SK-N-SH treated with all-trans-retinoic acid at 6 μM for 48 hours (cell line): ENCODE measurements at regions not wholly inside any gene's neighbourhood (a gene's known extent, or its start where the extent isn't known, plus 50 kb on each side); places are given as distances from the start of the nearest gene placed in this dataset.
A peak's percentile ranks its signal among the peaks of the same experiment; 100 is the strongest.

Experiments used
- ATAC-seq: fragments of 200-7000 bp; cut with Tn5 transposase; 3 replicates; pipeline ENCODE4 v1.9.1; 2020; ENCODE audit warnings: mild to moderate bottlenecking, moderate library complexity
- ARNTL ChIP-seq: fragments of 450-650 bp; formaldehyde crosslinking; IDR thresholded peaks from 2 replicates; pipeline ENCODE4 v1.5.0; 2020; ENCODE audit warnings: low read depth, mild to moderate bottlenecking, moderate library complexity, borderline replicate concordance
- BACH2 ChIP-seq: fragments of 250-450 bp; sonication (Bioruptor Pico); IDR thresholded peaks from 2 replicates; pipeline ENCODE4 v1.9.0; 2021; ENCODE audit warnings: mild to moderate bottlenecking, borderline replicate concordance
- CSDC2 ChIP-seq: fragments of 250-450 bp; sonication (Bioruptor Pico); IDR thresholded peaks from 2 replicates; pipeline ENCODE4 v1.5.0; 2020; ENCODE audit warnings: mild to moderate bottlenecking, moderate library complexity
- ESRRG ChIP-seq: fragments of 250-450 bp; sonication (Bioruptor Pico); IDR thresholded peaks from 2 replicates; pipeline ENCODE4 v1.6.1; 2021; ENCODE audit warnings: mild to moderate bottlenecking
- ISL1 ChIP-seq: fragments of 250-450 bp; sonication (Bioruptor Pico); IDR thresholded peaks from 2 replicates; pipeline ENCODE4 v2.1.2; 2022; ENCODE audit warnings: mild to moderate bottlenecking, moderate library complexity
- OSR1 ChIP-seq: fragments of 250-450 bp; sonication (Bioruptor Pico); IDR thresholded peaks from 2 replicates; pipeline ENCODE4 v1.8.0; 2022; ENCODE audit warnings: moderate library complexity, mild to moderate bottlenecking, inconsistent platforms
- PPARA ChIP-seq: fragments of 250-450 bp; sonication (Bioruptor Pico); IDR thresholded peaks from 2 replicates; pipeline ENCODE4 v1.5.0; 2020; ENCODE audit warnings: mild to moderate bottlenecking, borderline replicate concordance
- RARB ChIP-seq: fragments of 250-450 bp; sonication (Bioruptor Pico); IDR thresholded peaks from 2 replicates; pipeline ENCODE4 v1.8.0; 2021; ENCODE audit warnings: mild to moderate bottlenecking, moderate library complexity
- SNAI2 ChIP-seq: fragments of 250-450 bp; sonication (Bioruptor Pico); IDR thresholded peaks from 2 replicates; pipeline ENCODE4 v1.5.0; 2020; ENCODE audit warnings: mild to moderate bottlenecking, moderate library complexity
- TOX ChIP-seq: fragments of 250-450 bp; sonication (Bioruptor Pico); IDR thresholded peaks from 2 replicates; pipeline ENCODE4 v1.8.0; 2021; ENCODE audit warnings: mild to moderate bottlenecking, moderate library complexity, borderline replicate concordance
- ZC3H10 ChIP-seq: fragments of 250-450 bp; sonication (Bioruptor Pico); IDR thresholded peaks from 2 replicates; pipeline ENCODE4 v1.5.1; 2021; ENCODE audit warnings: mild to moderate bottlenecking, moderate library complexity
- ZFP30 ChIP-seq: fragments of 450-650 bp; formaldehyde crosslinking; IDR thresholded peaks from 2 replicates; pipeline ENCODE4 v1.5.0; 2022; ENCODE audit warnings: mild to moderate bottlenecking, moderate library complexity
- ZNF565 ChIP-seq: fragments of 450-650 bp; formaldehyde crosslinking; conservative IDR thresholded peaks from 2 replicates; pipeline ENCODE4 v1.5.0; 2020; ENCODE audit warnings: low read depth, mild to moderate bottlenecking, moderate library complexity
- ZNF70 ChIP-seq: fragments of 450-650 bp; formaldehyde crosslinking; IDR thresholded peaks from 2 replicates; pipeline ENCODE4 v1.5.0; 2020; ENCODE audit warnings: mild to moderate bottlenecking, moderate library complexity
- ZNF8 ChIP-seq: fragments of 450-650 bp; formaldehyde crosslinking; IDR thresholded peaks from 2 replicates; pipeline ENCODE4 v1.5.0; 2020; ENCODE audit warnings: mild to moderate bottlenecking, moderate library complexity
- TF ChIP-seq, protein P1 (sequence below): fragments of 250-450 bp; sonication (Bioruptor Pico); IDR thresholded peaks from 2 replicates; pipeline ENCODE4 v1.5.1; 2021; ENCODE audit warnings: mild to moderate bottlenecking, moderate library complexity
- TF ChIP-seq, protein P2 (sequence below): fragments of 250-450 bp; sonication (Bioruptor Pico); IDR thresholded peaks from 2 replicates; pipeline ENCODE4 v1.5.1; 2020; ENCODE audit warnings: low read depth, mild to moderate bottlenecking, moderate library complexity
- TF ChIP-seq, protein P3 (sequence below): fragments of 250-450 bp; sonication (Bioruptor Pico); IDR thresholded peaks from 2 replicates; pipeline ENCODE4 v1.5.0; 2020; ENCODE audit warnings: mild to moderate bottlenecking, moderate library complexity
- TF ChIP-seq, protein P4 (sequence below): fragments of 250-450 bp; sonication (Bioruptor Pico); IDR thresholded peaks from 2 replicates; pipeline ENCODE4 v1.8.0; 2020; ENCODE audit warnings: mild to moderate bottlenecking, moderate library complexity, borderline replicate concordance
- TF ChIP-seq, protein P5 (sequence below): fragments of 250-450 bp; sonication (Bioruptor Pico); IDR thresholded peaks from 2 replicates; pipeline ENCODE4 v1.8.0; 2021; ENCODE audit warnings: low read depth, mild to moderate bottlenecking, moderate library complexity, borderline replicate concordance

DNA sequence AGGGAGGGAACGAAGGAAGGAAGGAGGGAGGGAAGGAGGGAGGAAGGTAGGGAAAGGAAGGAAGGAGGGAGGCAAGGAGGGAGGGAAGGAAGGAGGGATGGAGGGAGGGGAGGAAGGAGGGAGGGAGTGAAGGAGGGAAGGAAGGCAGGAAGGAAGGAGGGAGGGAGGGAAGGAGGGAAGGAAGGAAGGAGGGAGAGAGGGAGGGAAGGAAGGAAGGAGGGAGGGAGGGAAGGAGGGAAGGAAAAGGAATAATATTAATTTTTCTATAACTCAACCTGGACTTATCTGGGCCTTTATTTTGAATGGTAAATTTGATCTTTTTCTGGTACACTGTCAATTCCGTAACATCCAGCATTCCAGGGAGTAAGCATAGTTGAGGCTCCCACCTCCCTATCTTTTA, 244.2 kb downstream of the SPRY1 start:
- TF ChIP-seq ESRRG (CRISPR knock-in tag) (no peak), ZNF565 (CRISPR knock-in tag) (no peak), ZC3H10 (CRISPR knock-in tag) (no peak)
- TF ChIP-seq, all 23 proteins: peak for 0
- no peak for ATAC-seq

DNA sequence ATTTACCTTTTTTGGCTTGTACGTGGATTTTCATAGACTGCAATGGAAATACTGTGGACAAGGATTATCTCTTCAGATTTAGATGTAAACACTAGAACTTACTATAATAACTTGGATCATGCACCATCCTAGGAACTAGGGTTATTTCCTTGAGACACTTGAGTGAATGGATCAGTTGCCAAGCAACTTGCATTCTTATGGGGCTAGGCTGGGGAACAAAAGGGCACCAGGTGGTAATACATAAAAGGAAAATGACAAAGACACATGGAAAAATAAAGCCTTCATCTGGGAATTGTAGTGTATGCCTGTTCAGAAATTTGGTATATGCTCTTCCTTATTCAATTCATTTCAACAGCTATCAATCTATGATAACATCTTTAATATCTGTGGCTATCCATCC, 247.1 kb downstream of the SPRY1 start:
- ATAC-seq = no peak
- TF ChIP-seq ZFP30 (CRISPR knock-in tag) (no peak), ZNF70 (no peak)
- TF ChIP-seq, protein P1, sequence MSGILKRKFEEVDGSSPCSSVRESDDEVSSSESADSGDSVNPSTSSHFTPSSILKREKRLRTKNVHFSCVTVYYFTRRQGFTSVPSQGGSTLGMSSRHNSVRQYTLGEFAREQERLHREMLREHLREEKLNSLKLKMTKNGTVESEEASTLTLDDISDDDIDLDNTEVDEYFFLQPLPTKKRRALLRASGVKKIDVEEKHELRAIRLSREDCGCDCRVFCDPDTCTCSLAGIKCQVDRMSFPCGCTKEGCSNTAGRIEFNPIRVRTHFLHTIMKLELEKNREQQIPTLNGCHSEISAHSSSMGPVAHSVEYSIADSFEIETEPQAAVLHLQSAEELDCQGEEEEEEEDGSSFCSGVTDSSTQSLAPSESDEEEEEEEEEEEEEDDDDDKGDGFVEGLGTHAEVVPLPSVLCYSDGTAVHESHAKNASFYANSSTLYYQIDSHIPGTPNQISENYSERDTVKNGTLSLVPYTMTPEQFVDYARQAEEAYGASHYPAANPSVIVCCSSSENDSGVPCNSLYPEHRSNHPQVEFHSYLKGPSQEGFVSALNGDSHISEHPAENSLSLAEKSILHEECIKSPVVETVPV (CRISPR knock-in tag) = no peak
- TF ChIP-seq, protein P2, sequence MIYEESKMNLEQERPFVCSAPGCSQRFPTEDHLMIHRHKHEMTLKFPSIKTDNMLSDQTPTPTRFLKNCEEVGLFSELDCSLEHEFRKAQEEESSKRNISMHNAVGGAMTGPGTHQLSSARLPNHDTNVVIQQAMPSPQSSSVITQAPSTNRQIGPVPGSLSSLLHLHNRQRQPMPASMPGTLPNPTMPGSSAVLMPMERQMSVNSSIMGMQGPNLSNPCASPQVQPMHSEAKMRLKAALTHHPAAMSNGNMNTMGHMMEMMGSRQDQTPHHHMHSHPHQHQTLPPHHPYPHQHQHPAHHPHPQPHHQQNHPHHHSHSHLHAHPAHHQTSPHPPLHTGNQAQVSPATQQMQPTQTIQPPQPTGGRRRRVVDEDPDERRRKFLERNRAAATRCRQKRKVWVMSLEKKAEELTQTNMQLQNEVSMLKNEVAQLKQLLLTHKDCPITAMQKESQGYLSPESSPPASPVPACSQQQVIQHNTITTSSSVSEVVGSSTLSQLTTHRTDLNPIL = no peak

DNA sequence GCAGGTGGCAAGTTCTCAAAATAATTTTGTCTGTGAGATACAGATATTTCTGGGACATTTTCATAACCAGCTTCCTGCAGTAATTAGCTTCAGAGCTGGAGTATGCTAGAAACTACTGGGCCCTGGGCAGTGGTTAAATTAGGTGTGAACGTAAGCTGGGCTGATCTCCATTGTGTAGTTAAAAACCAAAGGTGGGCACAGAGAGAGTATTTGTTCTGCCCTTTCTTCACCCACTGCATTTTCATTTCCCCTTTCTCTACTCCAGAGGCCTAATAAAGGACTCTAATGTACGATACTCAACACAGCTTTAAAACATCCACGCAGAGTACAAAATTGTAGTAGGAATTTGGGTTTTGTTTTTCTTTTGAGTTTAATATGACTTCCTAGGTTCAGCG, 252.7 kb downstream of the SPRY1 start:
- no peak for TF ChIP-seq ESRRG (CRISPR knock-in tag)
- no peak for TF ChIP-seq TOX (CRISPR knock-in tag)
- TF ChIP-seq, protein P3, sequence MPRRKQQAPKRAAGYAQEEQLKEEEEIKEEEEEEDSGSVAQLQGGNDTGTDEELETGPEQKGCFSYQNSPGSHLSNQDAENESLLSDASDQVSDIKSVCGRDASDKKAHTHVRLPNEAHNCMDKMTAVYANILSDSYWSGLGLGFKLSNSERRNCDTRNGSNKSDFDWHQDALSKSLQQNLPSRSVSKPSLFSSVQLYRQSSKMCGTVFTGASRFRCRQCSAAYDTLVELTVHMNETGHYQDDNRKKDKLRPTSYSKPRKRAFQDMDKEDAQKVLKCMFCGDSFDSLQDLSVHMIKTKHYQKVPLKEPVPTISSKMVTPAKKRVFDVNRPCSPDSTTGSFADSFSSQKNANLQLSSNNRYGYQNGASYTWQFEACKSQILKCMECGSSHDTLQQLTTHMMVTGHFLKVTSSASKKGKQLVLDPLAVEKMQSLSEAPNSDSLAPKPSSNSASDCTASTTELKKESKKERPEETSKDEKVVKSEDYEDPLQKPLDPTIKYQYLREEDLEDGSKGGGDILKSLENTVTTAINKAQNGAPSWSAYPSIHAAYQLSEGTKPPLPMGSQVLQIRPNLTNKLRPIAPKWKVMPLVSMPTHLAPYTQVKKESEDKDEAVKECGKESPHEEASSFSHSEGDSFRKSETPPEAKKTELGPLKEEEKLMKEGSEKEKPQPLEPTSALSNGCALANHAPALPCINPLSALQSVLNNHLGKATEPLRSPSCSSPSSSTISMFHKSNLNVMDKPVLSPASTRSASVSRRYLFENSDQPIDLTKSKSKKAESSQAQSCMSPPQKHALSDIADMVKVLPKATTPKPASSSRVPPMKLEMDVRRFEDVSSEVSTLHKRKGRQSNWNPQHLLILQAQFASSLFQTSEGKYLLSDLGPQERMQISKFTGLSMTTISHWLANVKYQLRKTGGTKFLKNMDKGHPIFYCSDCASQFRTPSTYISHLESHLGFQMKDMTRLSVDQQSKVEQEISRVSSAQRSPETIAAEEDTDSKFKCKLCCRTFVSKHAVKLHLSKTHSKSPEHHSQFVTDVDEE (CRISPR knock-in tag) = no peak
- no peak for TF ChIP-seq ZNF8 (CRISPR knock-in tag)
- no peak for TF ChIP-seq ZFP30 (CRISPR knock-in tag)
- TF ChIP-seq ZC3H10 (CRISPR knock-in tag) = no peak
- no peak for TF ChIP-seq BACH2
- TF ChIP-seq ARNTL = no peak
- TF ChIP-seq OSR1 = no peak
- TF ChIP-seq, protein P4, sequence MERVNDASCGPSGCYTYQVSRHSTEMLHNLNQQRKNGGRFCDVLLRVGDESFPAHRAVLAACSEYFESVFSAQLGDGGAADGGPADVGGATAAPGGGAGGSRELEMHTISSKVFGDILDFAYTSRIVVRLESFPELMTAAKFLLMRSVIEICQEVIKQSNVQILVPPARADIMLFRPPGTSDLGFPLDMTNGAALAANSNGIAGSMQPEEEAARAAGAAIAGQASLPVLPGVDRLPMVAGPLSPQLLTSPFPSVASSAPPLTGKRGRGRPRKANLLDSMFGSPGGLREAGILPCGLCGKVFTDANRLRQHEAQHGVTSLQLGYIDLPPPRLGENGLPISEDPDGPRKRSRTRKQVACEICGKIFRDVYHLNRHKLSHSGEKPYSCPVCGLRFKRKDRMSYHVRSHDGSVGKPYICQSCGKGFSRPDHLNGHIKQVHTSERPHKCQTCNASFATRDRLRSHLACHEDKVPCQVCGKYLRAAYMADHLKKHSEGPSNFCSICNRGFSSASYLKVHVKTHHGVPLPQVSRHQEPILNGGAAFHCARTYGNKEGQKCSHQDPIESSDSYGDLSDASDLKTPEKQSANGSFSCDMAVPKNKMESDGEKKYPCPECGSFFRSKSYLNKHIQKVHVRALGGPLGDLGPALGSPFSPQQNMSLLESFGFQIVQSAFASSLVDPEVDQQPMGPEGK (CRISPR knock-in tag) = no peak
- TF ChIP-seq, protein P2 = no peak
- TF ChIP-seq PPARA (CRISPR knock-in tag) = no peak
- TF ChIP-seq, protein P1 (CRISPR knock-in tag) = no peak
- no peak for ATAC-seq

DNA sequence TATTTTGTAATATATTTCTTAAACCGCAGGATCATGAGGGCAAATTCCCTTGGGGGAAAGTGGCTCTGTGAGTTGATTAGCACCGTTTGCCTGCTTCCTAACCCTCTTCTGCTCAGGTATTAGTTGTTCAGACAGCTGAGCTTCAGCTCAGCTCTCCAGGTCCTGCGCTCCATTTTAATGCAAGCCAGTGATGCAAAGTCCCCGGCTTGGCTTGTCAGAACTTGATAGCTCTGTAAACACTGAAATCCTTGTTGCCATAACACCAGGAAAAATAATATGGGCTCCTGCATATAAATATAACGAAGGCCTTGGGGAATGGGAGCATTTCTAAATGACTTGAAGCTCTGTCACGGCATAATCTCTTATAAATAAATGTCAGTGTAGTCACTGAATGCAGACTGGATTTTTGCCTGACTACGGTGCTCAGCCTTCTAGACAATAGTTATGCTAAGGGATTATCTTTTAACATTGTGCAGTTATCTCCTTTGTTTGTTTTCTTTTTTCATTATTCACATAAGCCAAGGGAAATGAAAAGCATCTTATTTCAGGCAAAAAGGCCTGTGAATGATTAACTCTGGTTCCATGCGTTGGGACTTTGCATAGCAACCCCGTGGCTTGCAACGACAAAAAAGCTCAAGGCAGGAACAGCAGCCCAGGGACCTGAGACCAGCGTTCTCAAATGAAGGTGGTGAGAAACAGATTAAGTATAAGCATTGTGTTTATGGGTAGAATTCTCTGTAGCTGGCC, 253.2 kb downstream of the SPRY1 start:
- peak; percentile 67 for ATAC-seq
- no peak for TF ChIP-seq CSDC2 (CRISPR knock-in tag)
- TF ChIP-seq, protein P5, sequence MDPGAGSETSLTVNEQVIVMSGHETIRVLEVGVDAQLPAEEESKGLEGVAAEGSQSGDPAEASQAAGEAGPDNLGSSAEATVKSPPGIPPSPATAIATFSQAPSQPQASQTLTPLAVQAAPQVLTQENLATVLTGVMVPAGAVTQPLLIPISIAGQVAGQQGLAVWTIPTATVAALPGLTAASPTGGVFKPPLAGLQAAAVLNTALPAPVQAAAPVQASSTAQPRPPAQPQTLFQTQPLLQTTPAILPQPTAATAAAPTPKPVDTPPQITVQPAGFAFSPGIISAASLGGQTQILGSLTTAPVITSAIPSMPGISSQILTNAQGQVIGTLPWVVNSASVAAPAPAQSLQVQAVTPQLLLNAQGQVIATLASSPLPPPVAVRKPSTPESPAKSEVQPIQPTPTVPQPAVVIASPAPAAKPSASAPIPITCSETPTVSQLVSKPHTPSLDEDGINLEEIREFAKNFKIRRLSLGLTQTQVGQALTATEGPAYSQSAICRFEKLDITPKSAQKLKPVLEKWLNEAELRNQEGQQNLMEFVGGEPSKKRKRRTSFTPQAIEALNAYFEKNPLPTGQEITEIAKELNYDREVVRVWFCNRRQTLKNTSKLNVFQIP (CRISPR knock-in tag) = no peak
- no peak for TF ChIP-seq ISL1 (CRISPR knock-in tag)
- no peak for TF ChIP-seq ARNTL
- TF ChIP-seq, protein P4 (CRISPR knock-in tag) = no peak
- TF ChIP-seq SNAI2 (CRISPR knock-in tag) = no peak
- no peak for TF ChIP-seq RARB (CRISPR knock-in tag)
- TF ChIP-seq ZNF70 = no peak
- TF ChIP-seq, protein P2 = no peak
